ENCODE measurements at regions not wholly inside any gene's neighbourhood (a gene's known extent, or its start where the extent isn't known, plus 50 kb on each side); places are given as distances from the start of the nearest gene placed in this dataset.

DNA sequence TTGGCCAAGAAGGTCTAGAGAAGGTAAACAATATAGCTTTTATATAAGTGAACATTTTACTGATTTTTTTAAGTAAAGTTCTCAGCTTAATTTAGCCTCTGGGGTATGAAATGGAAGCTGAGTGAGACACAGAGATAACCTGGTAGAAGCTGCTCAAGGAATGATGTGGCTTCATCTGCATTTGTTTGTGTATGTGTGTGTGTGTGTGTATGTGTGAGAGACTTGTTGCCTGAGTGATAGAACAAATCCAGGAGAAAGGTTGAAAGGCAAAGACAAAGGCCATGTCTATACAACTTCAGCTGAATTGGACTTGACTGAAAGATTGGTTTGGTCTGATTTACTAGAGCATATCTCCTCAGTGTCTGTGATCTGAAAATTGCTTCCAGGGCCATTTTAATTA is 63.6 kb downstream of the PCDH7 start:
- TF ChIP-seq, protein P1, sequence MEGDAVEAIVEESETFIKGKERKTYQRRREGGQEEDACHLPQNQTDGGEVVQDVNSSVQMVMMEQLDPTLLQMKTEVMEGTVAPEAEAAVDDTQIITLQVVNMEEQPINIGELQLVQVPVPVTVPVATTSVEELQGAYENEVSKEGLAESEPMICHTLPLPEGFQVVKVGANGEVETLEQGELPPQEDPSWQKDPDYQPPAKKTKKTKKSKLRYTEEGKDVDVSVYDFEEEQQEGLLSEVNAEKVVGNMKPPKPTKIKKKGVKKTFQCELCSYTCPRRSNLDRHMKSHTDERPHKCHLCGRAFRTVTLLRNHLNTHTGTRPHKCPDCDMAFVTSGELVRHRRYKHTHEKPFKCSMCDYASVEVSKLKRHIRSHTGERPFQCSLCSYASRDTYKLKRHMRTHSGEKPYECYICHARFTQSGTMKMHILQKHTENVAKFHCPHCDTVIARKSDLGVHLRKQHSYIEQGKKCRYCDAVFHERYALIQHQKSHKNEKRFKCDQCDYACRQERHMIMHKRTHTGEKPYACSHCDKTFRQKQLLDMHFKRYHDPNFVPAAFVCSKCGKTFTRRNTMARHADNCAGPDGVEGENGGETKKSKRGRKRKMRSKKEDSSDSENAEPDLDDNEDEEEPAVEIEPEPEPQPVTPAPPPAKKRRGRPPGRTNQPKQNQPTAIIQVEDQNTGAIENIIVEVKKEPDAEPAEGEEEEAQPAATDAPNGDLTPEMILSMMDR (IDR thresholded peaks at IDR 0.05), result no peak
- no peak overlapping the region for H3K27ac ChIP-seq (ENCODE audit: low read depth in 1 of 2, low read length in 2 of 2)
- H3K36me3 ChIP-seq (ENCODE audit: insufficient read depth, low read length), result no peaks in the 10 kb centered on the region
- Mint-ChIP-seq H3K9me3 (peaks cover 5% of the 10 kb centered on the region), H3K27ac (no peak overlapping the region), H3K4me1 (ENCODE audit: low read depth) (no peaks in the 10 kb centered on the region), H3K27me3 (no peaks in the 10 kb centered on the region), H3K4me3 (no peak overlapping the region), H3K36me3 (ENCODE audit: low read depth) (no peaks in the 10 kb centered on the region)
- no peaks in the 10 kb centered on the region for H3K4me1 ChIP-seq (ENCODE audit: insufficient read depth, low read length)
- POLR2A ChIA-PET, result no interaction called here
- CTCF ChIA-PET, result no interaction called here
- ATAC-seq (ENCODE audit: poor library complexity) (no peak), DNase-seq (no peak)
- H3K4me3 ChIP-seq (ENCODE audit: low read length), result no peak overlapping the region
- no peaks in the 10 kb centered on the region for H3K27me3 ChIP-seq (ENCODE audit: control insufficient read depth in 1 of 2, insufficient read depth in 2 of 2, low read length in 2 of 2)
- intact Hi-C loops (cut with DNase I, micrococcal nuclease), result no loop called here
- H3K9me3 ChIP-seq (ENCODE audit: control insufficient read depth in 1 of 2, insufficient read depth in 1 of 2, low read length in 2 of 2), result peaks cover 0 to 3% of the 10 kb centered on the region in 2 experiments

DNA sequence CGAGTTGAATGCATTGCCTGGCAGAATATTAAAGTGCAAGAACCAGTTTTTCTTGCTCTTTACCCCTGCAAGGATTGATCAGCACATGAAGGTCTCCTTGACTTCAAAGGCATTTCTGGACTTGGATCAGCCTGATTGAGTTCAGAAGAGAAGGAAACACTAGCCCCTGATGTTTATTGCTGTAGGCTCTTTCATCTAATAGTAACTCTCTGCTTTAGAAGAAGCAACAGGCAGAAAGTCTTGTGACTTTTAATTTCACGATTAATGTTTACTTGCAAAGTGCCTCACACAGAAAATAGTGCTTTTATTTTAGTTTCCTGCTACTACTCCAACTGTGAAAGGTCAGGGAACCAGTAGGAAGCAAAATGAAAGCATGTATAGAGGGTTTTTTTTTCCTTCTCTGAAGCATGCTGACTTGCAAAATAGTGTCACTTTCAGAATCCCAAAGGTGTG is 69.1 kb downstream of the PCDH7 start:
- Mint-ChIP-seq H3K36me3 (ENCODE audit: low read depth) (no peaks in the 10 kb centered on the region), H3K27ac (no peak overlapping the region), H3K9me3 (peaks cover 7% of the 10 kb centered on the region), H3K27me3 (no peaks in the 10 kb centered on the region), H3K4me1 (ENCODE audit: low read depth) (no peaks in the 10 kb centered on the region), H3K4me3 (no peak overlapping the region)
- ChIA-PET CTCF (no interaction called here), POLR2A (no interaction called here)
- TF ChIP-seq, protein P1 (IDR thresholded peaks at IDR 0.05), result no peak
- Histone ChIP-seq H3K9me3 (ENCODE audit: control insufficient read depth in 1 of 2, insufficient read depth in 1 of 2, low read length in 2 of 2) (peaks cover 0 to 3% of the 10 kb centered on the region in 2 experiments), H3K27ac (ENCODE audit: low read depth in 1 of 2, low read length in 2 of 2) (no peak overlapping the region), H3K4me1 (ENCODE audit: insufficient read depth, low read length) (no peaks in the 10 kb centered on the region), H3K36me3 (ENCODE audit: insufficient read depth, low read length) (no peaks in the 10 kb centered on the region), H3K27me3 (ENCODE audit: control insufficient read depth in 1 of 2, insufficient read depth in 2 of 2, low read length in 2 of 2) (no peaks in the 10 kb centered on the region), H3K4me3 (ENCODE audit: low read length) (no peak overlapping the region)
- DNase-seq (no peak), ATAC-seq (ENCODE audit: poor library complexity) (no peak)
- intact Hi-C loops (cut with DNase I, micrococcal nuclease), result no loop called here

- ChIA-PET CTCF (no interaction called here), POLR2A (no interaction called here)
- Histone ChIP-seq H3K36me3 (ENCODE audit: insufficient read depth, low read length) (no peaks in the 10 kb centered on the region), H3K27me3 (ENCODE audit: control insufficient read depth in 1 of 2, insufficient read depth in 2 of 2, low read length in 2 of 2) (no peaks in the 10 kb centered on the region), H3K27ac (ENCODE audit: low read depth in 1 of 2, low read length in 2 of 2) (no peak overlapping the region), H3K4me1 (ENCODE audit: insufficient read depth, low read length) (no peaks in the 10 kb centered on the region), H3K9me3 (ENCODE audit: control insufficient read depth in 1 of 2, insufficient read depth in 1 of 2, low read length in 2 of 2) (peaks cover 0 to 3% of the 10 kb centered on the region in 2 experiments), H3K4me3 (ENCODE audit: low read length) (no peak overlapping the region)
- H3K4me3 Mint-ChIP-seq, result no peak overlapping the region
- TF ChIP-seq, protein P1 (IDR thresholded peaks at IDR 0.05), result no peak
- H3K36me3 Mint-ChIP-seq (ENCODE audit: low read depth), result no peaks in the 10 kb centered on the region
- H3K4me1 Mint-ChIP-seq (ENCODE audit: low read depth), result no peaks in the 10 kb centered on the region
- DNase-seq (no peak), ATAC-seq (ENCODE audit: poor library complexity) (no peak)
- H3K27me3 Mint-ChIP-seq, result no peaks in the 10 kb centered on the region
- no peak overlapping the region for H3K27ac Mint-ChIP-seq
- peaks cover 7% of the 10 kb centered on the region for H3K9me3 Mint-ChIP-seq
- intact Hi-C loops (cut with DNase I, micrococcal nuclease), result no loop called here
These were observed 70.0 kb downstream of the PCDH7 start for GRCh38 chr4:30790123-30790522.
